Gastroesophageal sphincter (tissue), 3 donors: ENCODE measurements at regions not wholly inside any gene's neighbourhood (a gene's known extent, or its start where the extent isn't known, plus 50 kb on each side); places are given as distances from the start of the nearest gene placed in this dataset.

Experiments
- EP300 ChIP-seq: sonication (generic); formaldehyde crosslinking; IDR thresholded peaks from one replicate; pipeline ENCODE4 v1.6.1; 2017; ENCODE audit warnings: antibody characterized with exemption, mild to moderate bottlenecking
- POLR2A ChIP-seq, 2 donors: fragments of 450-650 bp; IDR thresholded peaks; one replicate each; pipeline ENCODE4 v1.6.1; 2017; ENCODE audit warnings: antibody characterized with exemption in 2 of 2, mild to moderate bottlenecking in 2 of 2, moderate library complexity in 1 of 2
- POLR2AphosphoS5 ChIP-seq: sonication (generic); formaldehyde crosslinking; IDR thresholded peaks from one replicate; pipeline ENCODE4 v1.6.1; 2017; ENCODE audit warnings: antibody characterized with exemption
- TF ChIP-seq, protein P1 (sequence below), 4 experiments: fragments of 200-600 bp in 2 of 4; fragments of 450-650 bp in 2 of 4; sonication (generic) in 1 of 4; IDR thresholded peaks; one replicate each; pipeline ENCODE4 v1.5.1; 2017 to 2019; ENCODE audit warnings: antibody characterized with exemption in 4 of 4, mild to moderate bottlenecking in 2 of 4, moderate library complexity in 2 of 4

DNA sequence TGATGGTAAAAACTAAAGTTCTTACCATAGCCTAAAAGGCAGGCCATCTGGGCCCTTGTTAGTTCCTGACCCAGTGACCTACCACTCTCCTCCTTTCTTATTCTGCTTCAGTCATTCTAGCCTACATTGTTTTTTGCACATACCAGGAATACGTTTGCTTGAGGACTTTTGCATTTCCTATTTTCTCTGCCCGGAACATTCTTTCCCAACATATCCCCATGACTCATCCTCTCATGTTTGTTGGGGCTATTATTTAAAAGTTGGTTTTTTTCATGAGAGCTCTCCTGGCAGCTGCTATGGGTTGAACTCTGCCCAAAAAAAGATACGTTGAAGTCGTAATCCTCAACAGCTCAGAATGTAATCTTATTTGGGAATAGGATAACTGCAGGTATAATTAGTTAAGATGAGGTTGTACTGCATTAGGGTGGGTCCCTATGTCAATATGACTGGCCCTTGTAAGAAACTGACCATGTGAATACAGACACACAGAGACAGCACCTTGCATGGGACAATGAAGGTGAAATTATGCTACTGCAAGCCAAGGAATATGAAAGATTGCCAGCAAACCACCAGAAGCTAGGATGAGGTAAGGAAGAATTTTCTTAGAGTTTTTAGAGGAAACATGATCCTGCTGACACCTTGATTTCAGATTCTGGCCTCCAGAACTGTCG lies 138.3 kb upstream of the PDHA2 start:
- TF ChIP-seq, protein P1, sequence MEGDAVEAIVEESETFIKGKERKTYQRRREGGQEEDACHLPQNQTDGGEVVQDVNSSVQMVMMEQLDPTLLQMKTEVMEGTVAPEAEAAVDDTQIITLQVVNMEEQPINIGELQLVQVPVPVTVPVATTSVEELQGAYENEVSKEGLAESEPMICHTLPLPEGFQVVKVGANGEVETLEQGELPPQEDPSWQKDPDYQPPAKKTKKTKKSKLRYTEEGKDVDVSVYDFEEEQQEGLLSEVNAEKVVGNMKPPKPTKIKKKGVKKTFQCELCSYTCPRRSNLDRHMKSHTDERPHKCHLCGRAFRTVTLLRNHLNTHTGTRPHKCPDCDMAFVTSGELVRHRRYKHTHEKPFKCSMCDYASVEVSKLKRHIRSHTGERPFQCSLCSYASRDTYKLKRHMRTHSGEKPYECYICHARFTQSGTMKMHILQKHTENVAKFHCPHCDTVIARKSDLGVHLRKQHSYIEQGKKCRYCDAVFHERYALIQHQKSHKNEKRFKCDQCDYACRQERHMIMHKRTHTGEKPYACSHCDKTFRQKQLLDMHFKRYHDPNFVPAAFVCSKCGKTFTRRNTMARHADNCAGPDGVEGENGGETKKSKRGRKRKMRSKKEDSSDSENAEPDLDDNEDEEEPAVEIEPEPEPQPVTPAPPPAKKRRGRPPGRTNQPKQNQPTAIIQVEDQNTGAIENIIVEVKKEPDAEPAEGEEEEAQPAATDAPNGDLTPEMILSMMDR (IDR thresholded peaks at IDR 0.05) = no peak
- TF ChIP-seq POLR2AphosphoS5 = no peak
- no peak for TF ChIP-seq EP300
- no peak for TF ChIP-seq POLR2A (IDR thresholded peaks at IDR 0.05)
